IMR-90 (cell line): ENCODE measurements at regions not wholly inside any gene's neighbourhood (a gene's known extent, or its start where the extent isn't known, plus 50 kb on each side); places are given as distances from the start of the nearest gene placed in this dataset.
"Not testable (repeated sequence)": the region's sequence is repeated elsewhere in the genome, so short reads cannot be mapped to it uniquely, and the experiment has no call there.

ENCODE experiments used
- ATAC-seq: fragments of 200-7000 bp; cut with Tn5 transposase; 2 replicates; pipeline ENCODE4 v1.9.1; 2020; ENCODE audit warnings: low read depth, mild to moderate bottlenecking, moderate library complexity
- BruUV-seq: library from RNA; stranded (reverse); fragments of 400-500 nt; replicated peaks from 2 replicates; lab custom pipeline; 2021; lab: Mats Ljungman, UMichigan
- CTCF ChIA-PET: fragments of 300-600 bp; formaldehyde crosslinking; extraction: SDS; loops from one replicate; lab custom pipeline; 2021; ENCODE audit warnings: antibody characterized with exemption; lab: Yijun Ruan, JAX
- POLR2A ChIA-PET: fragments of 300-600 bp; sonication (Branson Sonifier 250); formaldehyde crosslinking; loops from one replicate; lab custom pipeline; 2022; ENCODE audit warnings: antibody characterized with exemption; ENCODE audit not compliant: unreplicated experiment; lab: Charles Lee
- DNase-seq: peaks from one replicate; pipeline ENCODE4 v3.0.0; 2013
- H2AFZ ChIP-seq: replicated peaks from 2 replicates; pipeline ENCODE3; 2013; ENCODE audit warnings: low read length, mild to moderate bottlenecking; ENCODE audit not compliant: poor library complexity
- H2AK5ac ChIP-seq: 2 replicates; pipeline ENCODE4 v1.6.1; 2013; ENCODE audit warnings: low read depth, low read length, inconsistent platforms
- H2AK9ac ChIP-seq: replicated peaks from 2 replicates; pipeline ENCODE3; 2013; ENCODE audit warnings: mild to moderate bottlenecking, low read depth, low read length, moderate library complexity; ENCODE audit not compliant: poor library complexity
- H2BK120ac ChIP-seq: 2 replicates; pipeline ENCODE4 v1.6.1; 2013; ENCODE audit warnings: low read depth, low read length, inconsistent platforms
- H2BK15ac ChIP-seq: 3 replicates; pipeline ENCODE4 v1.6.1; 2013; ENCODE audit warnings: low read depth, low read length, inconsistent platforms
- H2BK20ac ChIP-seq: 2 replicates; pipeline ENCODE4 v1.6.1; 2013; ENCODE audit warnings: low read depth, mild to moderate bottlenecking, inconsistent platforms, low read length, moderate library complexity
- H2BK5ac ChIP-seq: 2 replicates; pipeline ENCODE4 v1.6.1; 2013; ENCODE audit warnings: mild to moderate bottlenecking, low read depth, low read length, inconsistent platforms; ENCODE audit not compliant: poor library complexity, severe bottlenecking
- H3K14ac ChIP-seq: replicated peaks from 2 replicates; pipeline ENCODE4 v1.6.1; 2013; ENCODE audit warnings: low read depth, low read length, inconsistent platforms
- H3K18ac ChIP-seq: 2 replicates; pipeline ENCODE4 v1.6.1; 2013; ENCODE audit warnings: low read depth, low read length, control low read depth
- H3K23ac ChIP-seq: 2 replicates; pipeline ENCODE4 v1.6.1; 2013; ENCODE audit warnings: low read depth, low read length, inconsistent platforms
- H3K27ac ChIP-seq: 2 replicates; pipeline ENCODE4 v1.5.1; 2013; ENCODE audit warnings: mild to moderate bottlenecking, control low read depth, low read length; ENCODE audit not compliant: insufficient read depth
- H3K27me3 ChIP-seq: 2 replicates; pipeline ENCODE4 v1.6.1; 2013; ENCODE audit warnings: low read length; ENCODE audit not compliant: control insufficient read depth, insufficient read depth
- H3K36me3 ChIP-seq: 2 replicates; pipeline ENCODE4 v1.6.1; 2013; ENCODE audit warnings: low read length, mixed read lengths; ENCODE audit not compliant: control insufficient read depth, insufficient read depth
- H3K4ac ChIP-seq: 2 replicates; pipeline ENCODE4 v1.6.1; 2013; ENCODE audit warnings: low read depth, low read length, inconsistent platforms
- H3K4me1 ChIP-seq: 2 replicates; pipeline ENCODE4 v1.6.1; 2013; ENCODE audit warnings: low read length, mixed read lengths; ENCODE audit not compliant: control insufficient read depth, insufficient read depth
- H3K4me2 ChIP-seq: 2 replicates; pipeline ENCODE4 v1.6.1; 2013; ENCODE audit warnings: low read depth, mild to moderate bottlenecking, control low read depth, low read length, moderate library complexity
- H3K4me3 ChIP-seq: 2 replicates; pipeline ENCODE4 v1.5.1; 2013; ENCODE audit warnings: low read depth, mild to moderate bottlenecking, control low read depth, low read length, moderate library complexity; ENCODE audit not compliant: insufficient read depth
- H3K56ac ChIP-seq: 2 replicates; pipeline ENCODE4 v1.6.1; 2013; ENCODE audit warnings: low read length, inconsistent platforms; ENCODE audit not compliant: insufficient read depth; ENCODE audit errors: extremely low read depth
- H3K79me1 ChIP-seq, 2 experiments: 2 replicates each; pipeline ENCODE4 v1.6.1; 2013; ENCODE audit warnings: low read length in 2 of 2, inconsistent platforms in 1 of 2, low read depth in 1 of 2
- H3K9ac ChIP-seq: 2 replicates; pipeline ENCODE4 v1.6.1; 2013; ENCODE audit warnings: low read depth, low read length, control low read depth
- H3K9me1 ChIP-seq: 2 replicates; pipeline ENCODE4 v1.6.1; 2013; ENCODE audit warnings: low read length, inconsistent platforms; ENCODE audit not compliant: insufficient read depth
- H3K9me3 ChIP-seq: 2 replicates; pipeline ENCODE4 v1.6.1; 2013; ENCODE audit warnings: low read length; ENCODE audit not compliant: control insufficient read depth, insufficient read depth
- H4K20me1 ChIP-seq: 2 replicates; pipeline ENCODE4 v1.6.1; 2013; ENCODE audit warnings: low read length, inconsistent platforms; ENCODE audit not compliant: insufficient read depth
- H4K5ac ChIP-seq: 2 replicates; pipeline ENCODE4 v1.6.1; 2013; ENCODE audit warnings: mild to moderate bottlenecking, low read depth, low read length, control low read depth
- H4K8ac ChIP-seq, 2 experiments: 2 replicates each; pipeline ENCODE4 v1.6.1; 2013; ENCODE audit warnings: low read depth in 2 of 2, low read length in 2 of 2, control low read depth in 1 of 2, inconsistent platforms in 1 of 2
- H4K91ac ChIP-seq: 2 replicates; pipeline ENCODE4 v1.6.1; 2013; ENCODE audit warnings: low read depth, low read length, inconsistent platforms; ENCODE audit not compliant: insufficient read depth
- BHLHE40 ChIP-seq: fragments of 150-350 bp; IDR thresholded peaks from 2 replicates; pipeline ENCODE4 v1.6.1; 2016; ENCODE audit warnings: mild to moderate bottlenecking, low read depth, low read length
- MAFK ChIP-seq: IDR thresholded peaks from 2 replicates; pipeline ENCODE4 v1.6.1; 2012; ENCODE audit warnings: low read depth, low read length, improper control_type of control experiment
- WGBS, 2 experiments: methylation state at CpG; one replicate each; pipeline versions ENCODE4 v1.1.5 to v1.1.7; 2013; ENCODE audit warnings: missing lambda C conversion rate in 2 of 2; ENCODE audit not compliant: insufficient read length in 1 of 2; ENCODE audit errors: extremely low coverage in 2 of 2; 5-methylcytosine and 5-hydroxymethylcytosine counted together
- dilution Hi-C: fragments of 300-500 bp; cut with HindIII; formaldehyde crosslinking; loops from one replicate; pipeline ENCODE4 v1.14.3; 2018; ENCODE audit warnings: low sequenced_read_pairs; ENCODE audit not compliant: unreplicated experiment
- in situ Hi-C: fragments of 300-500 bp; cut with MboI; formaldehyde crosslinking; loops from 3 replicates; pipeline ENCODE4 v1.14.3; 2019; ENCODE audit warnings: low sequenced_read_pairs, inconsistent platforms, mixed read lengths
- intact Hi-C: fragments of 100-400 bp; cut with micrococcal nuclease; formaldehyde crosslinking; loops from 2 replicates; pipeline ENCODE4 v1.10.0; 2022
- TF ChIP-seq, protein P1 (sequence below): fragments of 150-350 bp; IDR thresholded peaks from 2 replicates; pipeline ENCODE4 v1.6.1; 2017; ENCODE audit warnings: mild to moderate bottlenecking, antibody characterized with exemption, low read length, low read depth

DNA sequence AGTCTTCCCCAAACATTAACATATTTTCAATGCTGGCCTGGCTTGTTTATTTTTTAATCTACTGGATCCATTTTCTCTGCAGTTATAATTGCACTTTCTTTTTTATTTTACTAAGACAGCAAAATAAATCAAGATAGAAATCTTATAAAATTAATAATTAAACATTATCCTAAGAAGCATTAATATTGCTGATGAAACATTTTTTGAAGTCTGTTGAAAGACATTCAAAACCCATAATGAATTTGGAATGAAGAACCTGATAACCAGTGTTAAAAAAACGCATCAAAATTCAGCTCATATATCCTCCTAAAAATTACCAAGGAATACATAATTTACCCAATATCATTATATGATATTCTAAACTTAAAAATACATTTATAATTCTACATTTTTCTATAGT is 675.7 kb upstream of the PRMT6 start:
- H3K27me3 ChIP-seq, result no peaks in the 10 kb centered on the region
- ATAC-seq (no peak), DNase-seq (no peak)
- H3K4me2 ChIP-seq, result no peak overlapping the region
- no peak overlapping the region for H3K18ac ChIP-seq
- intact Hi-C loops (no loop called here), dilution Hi-C loops (no loop called here), in situ Hi-C loops (no loop called here)
- peaks cover 2% of the 10 kb centered on the region for H3K9me3 ChIP-seq
- no peak overlapping the region for H2AK9ac ChIP-seq
- no peak overlapping the region for H4K91ac ChIP-seq
- no peak overlapping the region for H3K56ac ChIP-seq
- no peak overlapping the region for H4K8ac ChIP-seq
- H2BK120ac ChIP-seq, result no peak overlapping the region
- no CpG with 5 or more reads among the region's 1 CpG for WGBS, 2 experiments
- ChIA-PET POLR2A (no interaction called here), CTCF (no interaction called here)
- H3K23ac ChIP-seq, result no peak overlapping the region
- no peak overlapping the region for H4K5ac ChIP-seq
- H3K4me1 ChIP-seq, result no peaks in the 10 kb centered on the region
- BruUV-seq, result no TSS peak
- no peaks in the 10 kb centered on the region for H4K20me1 ChIP-seq
- H3K4ac ChIP-seq, result no peak overlapping the region
- no peak overlapping the region for H2BK5ac ChIP-seq
- H3K4me3 ChIP-seq, result no peak overlapping the region
- H3K27ac ChIP-seq, result no peak overlapping the region
- H3K36me3 ChIP-seq, result no peaks in the 10 kb centered on the region
- H3K14ac ChIP-seq, result no peak overlapping the region
- no peaks in the 10 kb centered on the region for H3K9me1 ChIP-seq
- no peak overlapping the region for H3K9ac ChIP-seq
- TF ChIP-seq, protein P1, sequence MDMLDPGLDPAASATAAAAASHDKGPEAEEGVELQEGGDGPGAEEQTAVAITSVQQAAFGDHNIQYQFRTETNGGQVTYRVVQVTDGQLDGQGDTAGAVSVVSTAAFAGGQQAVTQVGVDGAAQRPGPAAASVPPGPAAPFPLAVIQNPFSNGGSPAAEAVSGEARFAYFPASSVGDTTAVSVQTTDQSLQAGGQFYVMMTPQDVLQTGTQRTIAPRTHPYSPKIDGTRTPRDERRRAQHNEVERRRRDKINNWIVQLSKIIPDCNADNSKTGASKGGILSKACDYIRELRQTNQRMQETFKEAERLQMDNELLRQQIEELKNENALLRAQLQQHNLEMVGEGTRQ, result no peak
- TF ChIP-seq BHLHE40, result no peak
- TF ChIP-seq MAFK, result peak; percentile 60
- no peak overlapping the region for H2BK15ac ChIP-seq
- no peaks in the 10 kb centered on the region for H3K79me1 ChIP-seq
- H2BK20ac ChIP-seq, result no peak overlapping the region
- H2AFZ ChIP-seq, result no peak overlapping the region
- H2AK5ac ChIP-seq, result no peak overlapping the region

GRCh38 chr1:106389160-106389559 is 667.3 kb upstream of the PRMT6 start:
- H3K23ac ChIP-seq, H3K9ac ChIP-seq, H4K91ac ChIP-seq, H3K4me2 ChIP-seq, H3K36me3 ChIP-seq, POLR2A ChIA-PET, H4K8ac ChIP-seq, H3K79me1 ChIP-seq, CTCF ChIA-PET, H4K20me1 ChIP-seq, H3K18ac ChIP-seq, H2BK120ac ChIP-seq, H3K9me3 ChIP-seq, H2BK20ac ChIP-seq, H3K27ac ChIP-seq, H3K4me1 ChIP-seq, intact Hi-C loops, H3K14ac ChIP-seq, H2BK15ac ChIP-seq, H3K56ac ChIP-seq, DNase-seq, H3K27me3 ChIP-seq, H4K5ac ChIP-seq, BruUV-seq, H3K4me3 ChIP-seq, H2AK5ac ChIP-seq, ATAC-seq, H3K9me1 ChIP-seq, dilution Hi-C loops, in situ Hi-C loops, H3K4ac ChIP-seq, H2BK5ac ChIP-seq, H2AFZ ChIP-seq, H2AK9ac ChIP-seq: not testable (repeated sequence)
- 52% methylated on average over 3 of the region's 4 CpGs; no CpG with 5 or more reads in 1 of the 2 experiments for WGBS, 2 experiments
